ENCODE measurements at regions not wholly inside any gene's neighbourhood (a gene's known extent, or its start where the extent isn't known, plus 50 kb on each side); places are given as distances from the start of the nearest gene placed in this dataset.

DNA sequence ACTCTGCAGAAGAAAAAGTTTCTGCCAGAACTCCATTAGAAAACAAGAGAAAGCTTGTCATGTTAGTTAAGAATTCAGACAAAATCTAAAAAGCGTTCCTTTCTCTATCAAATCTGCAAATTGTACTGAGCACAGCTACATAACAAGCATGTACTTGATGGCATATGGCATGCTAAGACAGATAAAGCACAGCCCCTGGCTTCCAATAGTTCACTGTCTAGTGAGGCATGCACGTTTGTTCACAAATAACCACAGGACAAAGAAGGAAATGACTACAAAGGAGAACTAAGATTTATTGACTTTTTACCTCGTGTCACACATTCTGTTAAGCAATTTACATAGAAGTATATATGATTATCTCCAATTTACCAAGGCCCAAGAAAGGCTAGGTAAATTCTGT, 518.2 kb upstream of the TLE4 start:
- Histone ChIP-seq H3K36me3 (no peaks in the 10 kb centered on the region), H3K4me3 (no peak overlapping the region), H3K9me3 (no peaks in the 10 kb centered on the region), H3K27me3 (no peaks in the 10 kb centered on the region), H3K4me1 (no peaks in the 10 kb centered on the region), H3K27ac (no peak overlapping the region)
- DNase-seq (ENCODE audit: low spot score in 2 of 2) = no peak
- no peak for TF ChIP-seq POLR2A (IDR thresholded peaks at IDR 0.05)
- TF ChIP-seq POLR2AphosphoS5 (IDR thresholded peaks at IDR 0.05) = no peak
- no peak for TF ChIP-seq CTCF (IDR thresholded peaks at IDR 0.05)
- intact Hi-C loops (cut with DNase I; ENCODE audit: low total_unique reads) = no loop called here

GRCh38 chr9:79054500-79054899, 517.3 kb upstream of the TLE4 start:
- no peaks in the 10 kb centered on the region for H3K27me3 ChIP-seq
- no peak overlapping the region for H3K4me3 ChIP-seq
- no peaks in the 10 kb centered on the region for H3K4me1 ChIP-seq
- no peak for DNase-seq (ENCODE audit: low spot score in 2 of 2)
- H3K36me3 ChIP-seq = no peaks in the 10 kb centered on the region
- no peak for TF ChIP-seq CTCF (IDR thresholded peaks at IDR 0.05)
- TF ChIP-seq POLR2AphosphoS5 (IDR thresholded peaks at IDR 0.05) = no peak
- no peak for TF ChIP-seq POLR2A (IDR thresholded peaks at IDR 0.05)
- no peaks in the 10 kb centered on the region for H3K9me3 ChIP-seq
- H3K27ac ChIP-seq = no peak overlapping the region
- intact Hi-C loops (cut with DNase I; ENCODE audit: low total_unique reads) = no loop called here

- intact Hi-C loops (cut with DNase I; ENCODE audit: low total_unique reads) = no loop called here
- no peak for DNase-seq (ENCODE audit: low spot score in 2 of 2)
- no peaks in the 10 kb centered on the region for H3K36me3 ChIP-seq
Observed at GRCh38 chr9:79056041-79056440, 515.7 kb upstream of the TLE4 start.

GRCh38 chr9:79057576-79057975, 514.2 kb upstream of the TLE4 start:
- intact Hi-C loops (cut with DNase I; ENCODE audit: low total_unique reads) = no loop called here
- no peak overlapping the region for H3K4me3 ChIP-seq
- no peak overlapping the region for H3K27ac ChIP-seq
- no peaks in the 10 kb centered on the region for H3K9me3 ChIP-seq
- TF ChIP-seq POLR2A (IDR thresholded peaks at IDR 0.05) = no peak
- TF ChIP-seq CTCF (IDR thresholded peaks at IDR 0.05) = no peak
- TF ChIP-seq POLR2AphosphoS5 (IDR thresholded peaks at IDR 0.05) = no peak
- H3K36me3 ChIP-seq = no peaks in the 10 kb centered on the region
- H3K4me1 ChIP-seq = no peaks in the 10 kb centered on the region
- DNase-seq (ENCODE audit: low spot score in 2 of 2) = no peak
- no peaks in the 10 kb centered on the region for H3K27me3 ChIP-seq

More at GRCh38 chr9:79056041-79056440, 515.7 kb upstream of the TLE4 start:
- no peaks in the 10 kb centered on the region for H3K27me3 ChIP-seq
- H3K27ac ChIP-seq = no peak overlapping the region
- TF ChIP-seq CTCF (IDR thresholded peaks at IDR 0.05) (no peak), POLR2A (IDR thresholded peaks at IDR 0.05) (no peak), POLR2AphosphoS5 (IDR thresholded peaks at IDR 0.05) (no peak)
- H3K9me3 ChIP-seq = no peaks in the 10 kb centered on the region
- no peaks in the 10 kb centered on the region for H3K4me1 ChIP-seq
- no peak overlapping the region for H3K4me3 ChIP-seq

GRCh38 chr9:79060766-79061165, 511.0 kb upstream of the TLE4 start:
- Histone ChIP-seq H3K9me3 (no peaks in the 10 kb centered on the region), H3K36me3 (no peaks in the 10 kb centered on the region), H3K27me3 (no peaks in the 10 kb centered on the region), H3K27ac (no peak overlapping the region), H3K4me1 (no peaks in the 10 kb centered on the region), H3K4me3 (no peak overlapping the region)
- TF ChIP-seq CTCF (IDR thresholded peaks at IDR 0.05) (no peak), POLR2A (IDR thresholded peaks at IDR 0.05) (no peak), POLR2AphosphoS5 (IDR thresholded peaks at IDR 0.05) (no peak)
- intact Hi-C loops (cut with DNase I; ENCODE audit: low total_unique reads) = no loop called here
- DNase-seq (ENCODE audit: low spot score in 2 of 2) = no peak

All from breast epithelium (tissue), 4 donors.